ENCODE measurements at regions not wholly inside any gene's neighbourhood (a gene's known extent, or its start where the extent isn't known, plus 50 kb on each side); places are given as distances from the start of the nearest gene placed in this dataset.

- no peaks in the 10 kb centered on the region for H4K20me1 ChIP-seq (ENCODE audit: insufficient read depth)
- no peaks in the 10 kb centered on the region for H3K36me3 ChIP-seq (ENCODE audit: insufficient read depth, low read length)
- no peak overlapping the region for H3K9ac ChIP-seq (ENCODE audit: low read length)
- no peak for TF ChIP-seq EP300 (conservative IDR thresholded peaks at IDR 0.05; ENCODE audit: poor library complexity, severe bottlenecking)
- no peak overlapping the region for H3K4me2 ChIP-seq (ENCODE audit: low read length)
- no peaks in the 10 kb centered on the region for H3F3A ChIP-seq (ENCODE audit: insufficient read depth, low read length, poor library complexity, severe bottlenecking)
- no peaks in the 10 kb centered on the region for H3K9me3 ChIP-seq (ENCODE audit: low read length)
- no peak overlapping the region for H2AFZ ChIP-seq (ENCODE audit: low read depth, low read length)
- no peak overlapping the region for H3K4me3 ChIP-seq (ENCODE audit: low read length)
- no peaks in the 10 kb centered on the region for H3K9me2 ChIP-seq (ENCODE audit: insufficient read depth, low read length)
- no peaks in the 10 kb centered on the region for H3K27me3 ChIP-seq (ENCODE audit: insufficient read depth, low read depth, low read length)
- H3K79me2 ChIP-seq (replicated peaks; ENCODE audit: insufficient read depth, low read length) = no peaks in the 10 kb centered on the region
- H3K27ac ChIP-seq (ENCODE audit: low read length) = no peak overlapping the region
Measured at GRCh38 chr5:165423697-165424299, 1918.4 kb downstream of the MAT2B start.

DNA sequence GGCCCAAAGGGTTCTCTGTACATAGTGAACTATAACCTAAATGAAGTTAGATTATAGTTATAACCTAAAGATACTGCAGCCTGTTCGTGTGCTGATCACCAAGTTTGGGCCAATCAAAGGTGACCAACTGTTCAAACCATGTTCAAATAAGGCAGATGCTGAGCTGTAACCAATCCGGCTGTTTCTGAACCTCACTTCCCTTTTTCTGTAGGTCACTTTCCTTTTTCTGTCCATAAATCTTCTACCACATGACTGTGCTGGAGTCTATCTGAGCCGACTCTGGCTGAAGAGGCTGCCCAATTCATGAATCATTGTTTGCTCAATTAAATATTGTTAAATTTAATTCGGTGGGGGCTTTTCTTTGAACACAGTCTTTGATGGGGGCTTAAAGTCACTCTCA, 1920.2 kb downstream of the MAT2B start:
- H3K9ac ChIP-seq (ENCODE audit: low read length) = no peak overlapping the region
- no peak overlapping the region for H3K4me3 ChIP-seq (ENCODE audit: low read length)
- H3K27ac ChIP-seq (ENCODE audit: low read length) = no peak overlapping the region
- no peaks in the 10 kb centered on the region for H4K20me1 ChIP-seq (ENCODE audit: insufficient read depth)
- no peaks in the 10 kb centered on the region for H3K9me3 ChIP-seq (ENCODE audit: low read length)
- H2AFZ ChIP-seq (ENCODE audit: low read depth, low read length) = no peak overlapping the region
- no peak overlapping the region for H3K4me2 ChIP-seq (ENCODE audit: low read length)
- H3K79me2 ChIP-seq (replicated peaks; ENCODE audit: insufficient read depth, low read length) = no peaks in the 10 kb centered on the region
- H3K36me3 ChIP-seq (ENCODE audit: insufficient read depth, low read length) = no peaks in the 10 kb centered on the region
- H3K27me3 ChIP-seq (ENCODE audit: insufficient read depth, low read depth, low read length) = no peaks in the 10 kb centered on the region
- TF ChIP-seq SMC3 (conservative IDR thresholded peaks at IDR 0.05; ENCODE audit: poor library complexity) (no peak), MXI1 (conservative IDR thresholded peaks at IDR 0.05; ENCODE audit: poor library complexity, severe bottlenecking) (no peak), TAF1 (IDR thresholded peaks at IDR 0.05; ENCODE audit: low read depth) (no peak), EZH2 (IDR thresholded peaks at IDR 0.05; ENCODE audit: borderline replicate concordance, insufficient read depth, low read length, poor library complexity, severe bottlenecking) (no peak), POLR2AphosphoS5 (IDR thresholded peaks at IDR 0.05) (no peak), EP300 (conservative IDR thresholded peaks at IDR 0.05; ENCODE audit: poor library complexity, severe bottlenecking) (no peak), RAD21 (conservative IDR thresholded peaks at IDR 0.05) (no peak)
- TF ChIP-seq, protein P1, sequence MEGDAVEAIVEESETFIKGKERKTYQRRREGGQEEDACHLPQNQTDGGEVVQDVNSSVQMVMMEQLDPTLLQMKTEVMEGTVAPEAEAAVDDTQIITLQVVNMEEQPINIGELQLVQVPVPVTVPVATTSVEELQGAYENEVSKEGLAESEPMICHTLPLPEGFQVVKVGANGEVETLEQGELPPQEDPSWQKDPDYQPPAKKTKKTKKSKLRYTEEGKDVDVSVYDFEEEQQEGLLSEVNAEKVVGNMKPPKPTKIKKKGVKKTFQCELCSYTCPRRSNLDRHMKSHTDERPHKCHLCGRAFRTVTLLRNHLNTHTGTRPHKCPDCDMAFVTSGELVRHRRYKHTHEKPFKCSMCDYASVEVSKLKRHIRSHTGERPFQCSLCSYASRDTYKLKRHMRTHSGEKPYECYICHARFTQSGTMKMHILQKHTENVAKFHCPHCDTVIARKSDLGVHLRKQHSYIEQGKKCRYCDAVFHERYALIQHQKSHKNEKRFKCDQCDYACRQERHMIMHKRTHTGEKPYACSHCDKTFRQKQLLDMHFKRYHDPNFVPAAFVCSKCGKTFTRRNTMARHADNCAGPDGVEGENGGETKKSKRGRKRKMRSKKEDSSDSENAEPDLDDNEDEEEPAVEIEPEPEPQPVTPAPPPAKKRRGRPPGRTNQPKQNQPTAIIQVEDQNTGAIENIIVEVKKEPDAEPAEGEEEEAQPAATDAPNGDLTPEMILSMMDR (IDR thresholded peaks at IDR 0.05; ENCODE audit: poor library complexity, severe bottlenecking) = no peak
- TF ChIP-seq, protein P2, sequence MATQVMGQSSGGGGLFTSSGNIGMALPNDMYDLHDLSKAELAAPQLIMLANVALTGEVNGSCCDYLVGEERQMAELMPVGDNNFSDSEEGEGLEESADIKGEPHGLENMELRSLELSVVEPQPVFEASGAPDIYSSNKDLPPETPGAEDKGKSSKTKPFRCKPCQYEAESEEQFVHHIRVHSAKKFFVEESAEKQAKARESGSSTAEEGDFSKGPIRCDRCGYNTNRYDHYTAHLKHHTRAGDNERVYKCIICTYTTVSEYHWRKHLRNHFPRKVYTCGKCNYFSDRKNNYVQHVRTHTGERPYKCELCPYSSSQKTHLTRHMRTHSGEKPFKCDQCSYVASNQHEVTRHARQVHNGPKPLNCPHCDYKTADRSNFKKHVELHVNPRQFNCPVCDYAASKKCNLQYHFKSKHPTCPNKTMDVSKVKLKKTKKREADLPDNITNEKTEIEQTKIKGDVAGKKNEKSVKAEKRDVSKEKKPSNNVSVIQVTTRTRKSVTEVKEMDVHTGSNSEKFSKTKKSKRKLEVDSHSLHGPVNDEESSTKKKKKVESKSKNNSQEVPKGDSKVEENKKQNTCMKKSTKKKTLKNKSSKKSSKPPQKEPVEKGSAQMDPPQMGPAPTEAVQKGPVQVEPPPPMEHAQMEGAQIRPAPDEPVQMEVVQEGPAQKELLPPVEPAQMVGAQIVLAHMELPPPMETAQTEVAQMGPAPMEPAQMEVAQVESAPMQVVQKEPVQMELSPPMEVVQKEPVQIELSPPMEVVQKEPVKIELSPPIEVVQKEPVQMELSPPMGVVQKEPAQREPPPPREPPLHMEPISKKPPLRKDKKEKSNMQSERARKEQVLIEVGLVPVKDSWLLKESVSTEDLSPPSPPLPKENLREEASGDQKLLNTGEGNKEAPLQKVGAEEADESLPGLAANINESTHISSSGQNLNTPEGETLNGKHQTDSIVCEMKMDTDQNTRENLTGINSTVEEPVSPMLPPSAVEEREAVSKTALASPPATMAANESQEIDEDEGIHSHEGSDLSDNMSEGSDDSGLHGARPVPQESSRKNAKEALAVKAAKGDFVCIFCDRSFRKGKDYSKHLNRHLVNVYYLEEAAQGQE (IDR thresholded peaks at IDR 0.05; ENCODE audit: borderline replicate concordance) = no peak
- H3K9me2 ChIP-seq (ENCODE audit: insufficient read depth, low read length) = no peaks in the 10 kb centered on the region
- no peaks in the 10 kb centered on the region for H3F3A ChIP-seq (ENCODE audit: insufficient read depth, low read length, poor library complexity, severe bottlenecking)
